ENCODE measurements at regions not wholly inside any gene's neighbourhood (a gene's known extent, or its start where the extent isn't known, plus 50 kb on each side); places are given as distances from the start of the nearest gene placed in this dataset.

DNA sequence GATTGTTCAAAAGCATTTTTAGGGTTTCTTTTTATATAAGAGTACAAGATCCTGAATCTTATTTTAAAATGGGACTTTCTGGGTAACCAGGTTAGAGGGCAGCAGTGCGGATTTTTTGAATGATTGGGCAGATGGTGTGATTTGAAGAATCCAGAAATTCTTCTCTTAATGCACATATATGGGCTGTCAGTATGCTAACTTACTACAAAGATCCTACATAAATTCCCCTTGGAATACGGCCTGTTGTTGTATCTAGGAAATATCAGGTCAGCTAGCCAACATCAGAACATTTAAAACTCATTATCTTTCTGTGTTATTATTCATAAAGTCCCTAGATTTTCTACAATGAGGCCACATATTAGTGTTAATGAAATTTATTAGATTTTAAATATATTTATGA, 229.6 kb upstream of the TPRG1 start:
- ATAC-seq: no peak
- TF ChIP-seq ARNTL (CRISPR knock-in tag; IDR thresholded peaks at IDR 0.05; ENCODE audit: borderline replicate concordance, low read depth): no peak
- TF ChIP-seq TCF4 (CRISPR knock-in tag; IDR thresholded peaks at IDR 0.05; ENCODE audit: borderline replicate concordance): no peak
- TF ChIP-seq CSDC2 (CRISPR knock-in tag; IDR thresholded peaks at IDR 0.05): no peak
- no peak for TF ChIP-seq ZNF70 (CRISPR knock-in tag; IDR thresholded peaks at IDR 0.05)
- no peak for TF ChIP-seq ZC3H10 (CRISPR knock-in tag; IDR thresholded peaks at IDR 0.05)
- TF ChIP-seq, protein P1, sequence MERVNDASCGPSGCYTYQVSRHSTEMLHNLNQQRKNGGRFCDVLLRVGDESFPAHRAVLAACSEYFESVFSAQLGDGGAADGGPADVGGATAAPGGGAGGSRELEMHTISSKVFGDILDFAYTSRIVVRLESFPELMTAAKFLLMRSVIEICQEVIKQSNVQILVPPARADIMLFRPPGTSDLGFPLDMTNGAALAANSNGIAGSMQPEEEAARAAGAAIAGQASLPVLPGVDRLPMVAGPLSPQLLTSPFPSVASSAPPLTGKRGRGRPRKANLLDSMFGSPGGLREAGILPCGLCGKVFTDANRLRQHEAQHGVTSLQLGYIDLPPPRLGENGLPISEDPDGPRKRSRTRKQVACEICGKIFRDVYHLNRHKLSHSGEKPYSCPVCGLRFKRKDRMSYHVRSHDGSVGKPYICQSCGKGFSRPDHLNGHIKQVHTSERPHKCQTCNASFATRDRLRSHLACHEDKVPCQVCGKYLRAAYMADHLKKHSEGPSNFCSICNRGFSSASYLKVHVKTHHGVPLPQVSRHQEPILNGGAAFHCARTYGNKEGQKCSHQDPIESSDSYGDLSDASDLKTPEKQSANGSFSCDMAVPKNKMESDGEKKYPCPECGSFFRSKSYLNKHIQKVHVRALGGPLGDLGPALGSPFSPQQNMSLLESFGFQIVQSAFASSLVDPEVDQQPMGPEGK (CRISPR knock-in tag; IDR thresholded peaks at IDR 0.05; ENCODE audit: borderline replicate concordance): no peak
- no peak for TF ChIP-seq ESRRG (CRISPR knock-in tag; IDR thresholded peaks at IDR 0.05)
- TF ChIP-seq ZFP3 (CRISPR knock-in tag; IDR thresholded peaks at IDR 0.05): no peak
- TF ChIP-seq GLIS3 (CRISPR knock-in tag; IDR thresholded peaks at IDR 0.05): no peak
- TF ChIP-seq PPARA (CRISPR knock-in tag; IDR thresholded peaks at IDR 0.05; ENCODE audit: borderline replicate concordance): no peak
- no peak for TF ChIP-seq RARB (CRISPR knock-in tag; IDR thresholded peaks at IDR 0.05)
- TF ChIP-seq ZNF565 (CRISPR knock-in tag; conservative IDR thresholded peaks at IDR 0.05; ENCODE audit: low read depth): no peak
- TF ChIP-seq ZFP30 (CRISPR knock-in tag; IDR thresholded peaks at IDR 0.05): no peak
- TF ChIP-seq ZNF8 (CRISPR knock-in tag; IDR thresholded peaks at IDR 0.05): no peak
- no peak for TF ChIP-seq CREB5 (CRISPR knock-in tag; IDR thresholded peaks at IDR 0.05; ENCODE audit: low read depth)
- no peak for TF ChIP-seq BACH2 (CRISPR knock-in tag; IDR thresholded peaks at IDR 0.05; ENCODE audit: borderline replicate concordance)
- TF ChIP-seq, protein P2, sequence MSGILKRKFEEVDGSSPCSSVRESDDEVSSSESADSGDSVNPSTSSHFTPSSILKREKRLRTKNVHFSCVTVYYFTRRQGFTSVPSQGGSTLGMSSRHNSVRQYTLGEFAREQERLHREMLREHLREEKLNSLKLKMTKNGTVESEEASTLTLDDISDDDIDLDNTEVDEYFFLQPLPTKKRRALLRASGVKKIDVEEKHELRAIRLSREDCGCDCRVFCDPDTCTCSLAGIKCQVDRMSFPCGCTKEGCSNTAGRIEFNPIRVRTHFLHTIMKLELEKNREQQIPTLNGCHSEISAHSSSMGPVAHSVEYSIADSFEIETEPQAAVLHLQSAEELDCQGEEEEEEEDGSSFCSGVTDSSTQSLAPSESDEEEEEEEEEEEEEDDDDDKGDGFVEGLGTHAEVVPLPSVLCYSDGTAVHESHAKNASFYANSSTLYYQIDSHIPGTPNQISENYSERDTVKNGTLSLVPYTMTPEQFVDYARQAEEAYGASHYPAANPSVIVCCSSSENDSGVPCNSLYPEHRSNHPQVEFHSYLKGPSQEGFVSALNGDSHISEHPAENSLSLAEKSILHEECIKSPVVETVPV (CRISPR knock-in tag; IDR thresholded peaks at IDR 0.05): no peak
- TF ChIP-seq, protein P3, sequence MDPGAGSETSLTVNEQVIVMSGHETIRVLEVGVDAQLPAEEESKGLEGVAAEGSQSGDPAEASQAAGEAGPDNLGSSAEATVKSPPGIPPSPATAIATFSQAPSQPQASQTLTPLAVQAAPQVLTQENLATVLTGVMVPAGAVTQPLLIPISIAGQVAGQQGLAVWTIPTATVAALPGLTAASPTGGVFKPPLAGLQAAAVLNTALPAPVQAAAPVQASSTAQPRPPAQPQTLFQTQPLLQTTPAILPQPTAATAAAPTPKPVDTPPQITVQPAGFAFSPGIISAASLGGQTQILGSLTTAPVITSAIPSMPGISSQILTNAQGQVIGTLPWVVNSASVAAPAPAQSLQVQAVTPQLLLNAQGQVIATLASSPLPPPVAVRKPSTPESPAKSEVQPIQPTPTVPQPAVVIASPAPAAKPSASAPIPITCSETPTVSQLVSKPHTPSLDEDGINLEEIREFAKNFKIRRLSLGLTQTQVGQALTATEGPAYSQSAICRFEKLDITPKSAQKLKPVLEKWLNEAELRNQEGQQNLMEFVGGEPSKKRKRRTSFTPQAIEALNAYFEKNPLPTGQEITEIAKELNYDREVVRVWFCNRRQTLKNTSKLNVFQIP (CRISPR knock-in tag; IDR thresholded peaks at IDR 0.05; ENCODE audit: borderline replicate concordance, low read depth): no peak

GRCh38 chr3:188943591-188943990, 228.2 kb upstream of the TPRG1 start:
- TF ChIP-seq, protein P3 (CRISPR knock-in tag; IDR thresholded peaks at IDR 0.05; ENCODE audit: borderline replicate concordance, low read depth): no peak
- TF ChIP-seq ZC3H10 (CRISPR knock-in tag; IDR thresholded peaks at IDR 0.05) (no peak), GLIS3 (CRISPR knock-in tag; IDR thresholded peaks at IDR 0.05) (no peak), PPARA (CRISPR knock-in tag; IDR thresholded peaks at IDR 0.05; ENCODE audit: borderline replicate concordance) (no peak), TSHZ2 (CRISPR knock-in tag; IDR thresholded peaks at IDR 0.05) (no peak)
- TF ChIP-seq, protein P1 (CRISPR knock-in tag; IDR thresholded peaks at IDR 0.05; ENCODE audit: borderline replicate concordance): no peak
- TF ChIP-seq, protein P2 (CRISPR knock-in tag; IDR thresholded peaks at IDR 0.05): no peak
- no peak for ATAC-seq
